H9 (cell line): ENCODE measurements at regions not wholly inside any gene's neighbourhood (a gene's known extent, or its start where the extent isn't known, plus 50 kb on each side); places are given as distances from the start of the nearest gene placed in this dataset.

ENCODE experiments used
- DNase-seq: peaks from one replicate; pipeline ENCODE4 v3.0.0-alpha.2; 2017
- H2AFZ ChIP-seq: one replicate; pipeline ENCODE4 v1.6.1; 2013; ENCODE audit warnings: mild to moderate bottlenecking, low read length, control low read depth, moderate library complexity
- H2AK5ac ChIP-seq: 2 replicates; pipeline ENCODE4 v1.6.1; 2013; ENCODE audit warnings: low read length, control low read depth, mixed read lengths; ENCODE audit not compliant: insufficient read length
- H2BK120ac ChIP-seq: one replicate; pipeline ENCODE4 v1.6.1; 2013; ENCODE audit warnings: low read depth, mild to moderate bottlenecking, low read length, control low read depth, inconsistent platforms; ENCODE audit not compliant: poor library complexity, severe bottlenecking
- H2BK12ac ChIP-seq: 2 replicates; pipeline ENCODE4 v1.6.1; 2013; ENCODE audit warnings: low read length, control low read depth, mixed read lengths, low read depth; ENCODE audit not compliant: insufficient read length
- H2BK15ac ChIP-seq: 2 replicates; pipeline ENCODE4 v1.6.1; 2013; ENCODE audit warnings: low read depth, low read length, control low read depth
- H2BK20ac ChIP-seq: one replicate; pipeline ENCODE4 v1.6.1; 2013; ENCODE audit warnings: low read depth, mild to moderate bottlenecking, low read length, control low read depth, inconsistent platforms; ENCODE audit not compliant: poor library complexity, severe bottlenecking
- H2BK5ac ChIP-seq: 2 replicates; pipeline ENCODE4 v1.6.1; 2013; ENCODE audit warnings: low read length, control low read depth, mixed read lengths; ENCODE audit not compliant: insufficient read length
- H3K14ac ChIP-seq: 2 replicates; pipeline ENCODE4 v1.6.1; 2013; ENCODE audit warnings: low read length, control low read depth; ENCODE audit not compliant: insufficient read depth
- H3K18ac ChIP-seq: 2 replicates; pipeline ENCODE4 v1.6.1; 2013; ENCODE audit warnings: low read depth, mild to moderate bottlenecking, mixed read lengths, low read length, control low read depth; ENCODE audit not compliant: insufficient read length
- H3K23ac ChIP-seq: 2 replicates; pipeline ENCODE4 v1.6.1; 2013; ENCODE audit warnings: low read length, control low read depth, mixed read lengths, low read depth; ENCODE audit not compliant: insufficient read length
- H3K23me2 ChIP-seq: 2 replicates; pipeline ENCODE4 v1.6.1; 2013; ENCODE audit warnings: low read depth, mild to moderate bottlenecking, mixed read lengths, low read length, control low read depth; ENCODE audit not compliant: insufficient read length, poor library complexity, severe bottlenecking
- H3K27ac ChIP-seq: 2 replicates; pipeline ENCODE4 v1.5.1; 2013; ENCODE audit warnings: low read length, control low read depth, mixed read lengths, low read depth; ENCODE audit not compliant: insufficient read length
- H3K27me3 ChIP-seq: 2 replicates; pipeline ENCODE4 v1.6.1; 2013; ENCODE audit warnings: low read length, control low read depth, inconsistent platforms; ENCODE audit not compliant: insufficient read depth
- H3K4ac ChIP-seq: 2 replicates; pipeline ENCODE4 v1.6.1; 2013; ENCODE audit warnings: low read depth, mild to moderate bottlenecking, control low read depth, inconsistent platforms, low read length, moderate library complexity
- H3K4me1 ChIP-seq: 2 replicates; pipeline ENCODE4 v1.6.1; 2013; ENCODE audit warnings: low read length, control low read depth, inconsistent platforms; ENCODE audit not compliant: insufficient read depth
- H3K4me2 ChIP-seq: 2 replicates; pipeline ENCODE4 v1.6.1; 2013; ENCODE audit warnings: low read length, control low read depth, mixed read lengths; ENCODE audit not compliant: insufficient read length, insufficient read depth
- H3K56ac ChIP-seq: 2 replicates; pipeline ENCODE4 v1.6.1; 2013; ENCODE audit warnings: low read depth, mild to moderate bottlenecking, mixed read lengths, low read length, control low read depth; ENCODE audit not compliant: insufficient read length
- H3K79me1 ChIP-seq: 2 replicates; pipeline ENCODE4 v1.6.1; 2013; ENCODE audit warnings: low read depth, mild to moderate bottlenecking, moderate library complexity, low read length, control low read depth, inconsistent platforms; ENCODE audit not compliant: insufficient read depth, poor library complexity, severe bottlenecking
- H3K79me2 ChIP-seq: 2 replicates; pipeline ENCODE4 v1.6.1; 2013; ENCODE audit warnings: low read length, control low read depth, inconsistent platforms; ENCODE audit not compliant: insufficient read depth
- H3K9ac ChIP-seq: 2 replicates; pipeline ENCODE4 v1.6.1; 2013; ENCODE audit warnings: low read length, control low read depth, mixed read lengths; ENCODE audit not compliant: insufficient read length; ENCODE audit errors: extremely low read depth
- H3K9me3 ChIP-seq: one replicate; pipeline ENCODE4 v1.6.1; 2013; ENCODE audit warnings: low read depth, low read length, inconsistent platforms; ENCODE audit not compliant: control insufficient read depth
- H3T11ph ChIP-seq: one replicate; pipeline ENCODE4 v1.6.1; 2013; ENCODE audit warnings: mild to moderate bottlenecking, low read length, control low read depth, inconsistent platforms
- H4K20me1 ChIP-seq: one replicate; pipeline ENCODE4 v1.6.1; 2013; ENCODE audit not compliant: control insufficient read depth, insufficient read length, insufficient read depth
- H4K5ac ChIP-seq: 2 replicates; pipeline ENCODE4 v1.6.1; 2013; ENCODE audit warnings: low read depth, mild to moderate bottlenecking, mixed read lengths, low read length, control low read depth; ENCODE audit not compliant: insufficient read length
- H4K8ac ChIP-seq: replicated peaks from 2 replicates; pipeline ENCODE4 v1.6.1; 2013; ENCODE audit warnings: low read length, control low read depth, mixed read lengths, low read depth; ENCODE audit not compliant: insufficient read length
- H4K91ac ChIP-seq: 2 replicates; pipeline ENCODE4 v1.6.1; 2013; ENCODE audit warnings: low read depth, mild to moderate bottlenecking, moderate library complexity, mixed read lengths, low read length, control low read depth; ENCODE audit not compliant: insufficient read length
- H3K27ac Mint-ChIP-seq, 3 experiments: 2 replicates in 2 of 3; 3 replicates in 1 of 3; pipeline ENCODE4 v1.8.0; 2020 to 2021; ENCODE audit warnings: mixed read lengths in 3 of 3, mild to moderate bottlenecking in 1 of 3, moderate library complexity in 1 of 3
- H3K27me3 Mint-ChIP-seq: 2 replicates; pipeline ENCODE4 v1.8.0; 2021; ENCODE audit warnings: low read depth, mild to moderate bottlenecking, moderate library complexity, mixed read lengths
- H3K36me3 Mint-ChIP-seq, 3 experiments: 2 replicates in 2 of 3; 3 replicates in 1 of 3; pipeline ENCODE4 v1.8.0; 2020 to 2021; ENCODE audit warnings: low read depth in 3 of 3, mixed read lengths in 3 of 3; ENCODE audit not compliant: insufficient read depth in 1 of 3
- H3K4me1 Mint-ChIP-seq, 2 experiments: 2 replicates each; pipeline ENCODE4 v1.8.0; 2020; ENCODE audit warnings: mixed read lengths in 2 of 2
- H3K4me3 Mint-ChIP-seq, 2 experiments: 2 replicates in 1 of 2; 3 replicates in 1 of 2; pipeline ENCODE4 v1.8.0; 2020 to 2021; ENCODE audit warnings: mild to moderate bottlenecking in 2 of 2, mixed read lengths in 2 of 2, moderate library complexity in 1 of 2
- H3K9me3 Mint-ChIP-seq, 2 experiments: 2 replicates in 1 of 2; 3 replicates in 1 of 2; pipeline ENCODE4 v1.8.0; 2020; ENCODE audit warnings: mild to moderate bottlenecking in 2 of 2, mixed read lengths in 2 of 2, moderate library complexity in 1 of 2
- WGBS: extraction: QIAGEN DNeasy Blood & Tissue Kit; methylation state at CpG from one replicate; pipeline ENCODE4 v1.1.7; 2013; ENCODE audit warnings: missing lambda C conversion rate, low lambda C conversion rate, mixed read lengths; ENCODE audit not compliant: insufficient read length; ENCODE audit errors: extremely low coverage; 5-methylcytosine and 5-hydroxymethylcytosine counted together
- TF ChIP-seq, protein P1 (sequence below): fragments of 200-600 bp; sonication (generic); conservative IDR thresholded peaks from 3 replicates; pipeline ENCODE4 v1.8.0; 2021; ENCODE audit warnings: antibody characterized with exemption, mild to moderate bottlenecking

DNA sequence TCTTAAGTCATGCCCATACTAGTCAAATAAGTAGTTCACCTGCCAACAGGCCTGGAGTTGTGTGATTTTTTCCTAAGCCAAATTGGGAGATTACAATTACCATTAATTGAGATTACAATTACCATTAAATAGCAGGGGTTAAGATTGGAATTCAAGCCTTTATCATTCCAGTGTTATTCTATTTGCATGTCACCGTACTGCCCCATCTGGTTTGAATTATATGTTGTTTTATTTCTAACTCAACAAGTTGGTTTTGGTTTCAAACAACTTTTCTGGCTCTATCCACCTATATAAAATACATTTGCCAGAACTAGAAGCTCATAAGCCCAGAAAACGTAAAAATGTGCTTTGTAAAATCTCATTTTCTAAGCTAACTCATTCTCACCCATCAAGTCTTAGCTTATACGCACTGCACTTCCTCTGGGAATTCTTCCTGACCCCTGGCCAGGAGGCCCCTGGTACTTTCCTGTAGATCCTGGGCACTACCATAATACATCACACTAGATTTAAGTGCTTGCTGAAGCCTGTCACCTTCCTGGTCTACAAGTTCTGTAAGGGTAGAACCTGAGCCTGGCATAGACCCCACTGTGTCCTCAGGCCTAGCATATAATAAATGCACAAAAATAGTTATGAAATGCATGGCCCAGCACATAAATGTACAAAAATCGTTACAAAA, 242.0 kb upstream of the TRPM3 start:
- Histone ChIP-seq H3K23me2 (no peaks in the 10 kb centered on the region), H2BK120ac (no peak overlapping the region), H2AFZ (no peak overlapping the region), H2BK20ac (no peak overlapping the region), H4K8ac (no peak overlapping the region), H4K91ac (no peak overlapping the region), H3K4ac (no peak overlapping the region), H3K9ac (no peak overlapping the region), H4K5ac (no peak overlapping the region), H3K18ac (no peak overlapping the region), H3K14ac (no peak overlapping the region), H2BK5ac (no peak overlapping the region), H2BK15ac (no peak overlapping the region), H3K9me3 (no peaks in the 10 kb centered on the region), H4K20me1 (no peaks in the 10 kb centered on the region), H3K27ac (peak overlapping the region; percentile 58), H2AK5ac (no peak overlapping the region), H3K27me3 (no peaks in the 10 kb centered on the region; the same call in 1 of the 2 replicates), H3K23ac (no peak overlapping the region), H2BK12ac (no peak overlapping the region), H3K4me1 (peaks cover 3% of the 10 kb centered on the region; the same call in 1 of the 2 replicates), H3K79me1 (no peaks in the 10 kb centered on the region), H3K79me2 (no peaks in the 10 kb centered on the region), H3K4me2 (peak overlapping the region; percentile 8), H3K56ac (no peak overlapping the region), H3T11ph (no peak overlapping the region)
- Mint-ChIP-seq H3K4me3 (peak overlapping the region in 1 of 2 experiments; percentile 24; a peak in 2 of 5 replicates), H3K27ac (peak overlapping the region; percentile 13 to 97 (median 97)), H3K27me3 (no peaks in the 10 kb centered on the region), H3K4me1 (peaks cover 60 to 64% of the 10 kb centered on the region in 2 experiments), H3K36me3 (no peaks in the 10 kb centered on the region), H3K9me3 (no peaks in the 10 kb centered on the region)
- TF ChIP-seq, protein P1, sequence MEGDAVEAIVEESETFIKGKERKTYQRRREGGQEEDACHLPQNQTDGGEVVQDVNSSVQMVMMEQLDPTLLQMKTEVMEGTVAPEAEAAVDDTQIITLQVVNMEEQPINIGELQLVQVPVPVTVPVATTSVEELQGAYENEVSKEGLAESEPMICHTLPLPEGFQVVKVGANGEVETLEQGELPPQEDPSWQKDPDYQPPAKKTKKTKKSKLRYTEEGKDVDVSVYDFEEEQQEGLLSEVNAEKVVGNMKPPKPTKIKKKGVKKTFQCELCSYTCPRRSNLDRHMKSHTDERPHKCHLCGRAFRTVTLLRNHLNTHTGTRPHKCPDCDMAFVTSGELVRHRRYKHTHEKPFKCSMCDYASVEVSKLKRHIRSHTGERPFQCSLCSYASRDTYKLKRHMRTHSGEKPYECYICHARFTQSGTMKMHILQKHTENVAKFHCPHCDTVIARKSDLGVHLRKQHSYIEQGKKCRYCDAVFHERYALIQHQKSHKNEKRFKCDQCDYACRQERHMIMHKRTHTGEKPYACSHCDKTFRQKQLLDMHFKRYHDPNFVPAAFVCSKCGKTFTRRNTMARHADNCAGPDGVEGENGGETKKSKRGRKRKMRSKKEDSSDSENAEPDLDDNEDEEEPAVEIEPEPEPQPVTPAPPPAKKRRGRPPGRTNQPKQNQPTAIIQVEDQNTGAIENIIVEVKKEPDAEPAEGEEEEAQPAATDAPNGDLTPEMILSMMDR, result no peak
- no CpG with 5 or more reads among the region's 4 CpGs for WGBS
- peak; percentile 32 for DNase-seq
